CD4-positive, alpha-beta T cell (primary cell): ENCODE measurements at regions not wholly inside any gene's neighbourhood (a gene's known extent, or its start where the extent isn't known, plus 50 kb on each side); places are given as distances from the start of the nearest gene placed in this dataset.

ENCODE experiments used
- ATAC-seq: fragments of 200-7000 bp; cut with Tn5 transposase; one replicate; pipeline ENCODE4 v1.10.0; 2022; ENCODE audit warnings: mild to moderate bottlenecking; ENCODE audit not compliant: poor library complexity
- CTCF ChIA-PET: fragments of 350-600 bp; sonication (Branson Sonifier 250); formaldehyde crosslinking; loops from one replicate; lab custom pipeline; 2021; ENCODE audit warnings: antibody characterized with exemption, inconsistent platforms; lab: Charles Lee
- POLR2A ChIA-PET: fragments of 350-600 bp; sonication (Branson Sonifier 250); formaldehyde crosslinking; loops from one replicate; lab custom pipeline; 2021; ENCODE audit warnings: antibody characterized with exemption, inconsistent platforms; lab: Charles Lee
- DNase-seq, 14 experiments: peaks; one replicate each; pipeline ENCODE4 v3.0.0-alpha.2; 2013 to 2020; ENCODE audit warnings: mixed read lengths in 2 of 14
- H3K27ac ChIP-seq, 2 donors: one replicate each; pipeline versions ENCODE4 v1.5.1 to v1.7.0; 2013; ENCODE audit warnings: low read length in 2 of 2, low read depth in 1 of 2, mild to moderate bottlenecking in 1 of 2
- H3K27me3 ChIP-seq, 2 experiments: 1 replicate in 1 of 2; 2 replicates in 1 of 2; pipeline versions ENCODE4 v1.6.1 to v1.7.0; 2013; ENCODE audit warnings: low read length in 2 of 2, control low read depth in 1 of 2, mild to moderate bottlenecking in 1 of 2, moderate library complexity in 1 of 2; ENCODE audit not compliant: insufficient read depth in 2 of 2, control insufficient read depth in 1 of 2
- H3K36me3 ChIP-seq: one replicate; pipeline ENCODE4 v1.6.1; 2013; ENCODE audit warnings: low read length, control low read depth; ENCODE audit not compliant: insufficient read depth
- H3K4me1 ChIP-seq: one replicate; pipeline ENCODE4 v1.6.1; 2013; ENCODE audit warnings: low read length, control low read depth; ENCODE audit not compliant: insufficient read depth
- H3K4me3 ChIP-seq: one replicate; pipeline ENCODE4 v1.5.1; 2013; ENCODE audit warnings: mild to moderate bottlenecking, low read length, moderate library complexity
- H3K9me3 ChIP-seq, 2 experiments: 1 replicate in 1 of 2; 2 replicates in 1 of 2; pipeline versions ENCODE4 v1.6.1 to v1.7.0; 2013; ENCODE audit warnings: low read length in 2 of 2, mild to moderate bottlenecking in 2 of 2, control low read depth in 1 of 2, moderate library complexity in 1 of 2; ENCODE audit not compliant: control insufficient read depth in 1 of 2, insufficient read depth in 1 of 2
- H3K27ac Mint-ChIP-seq: one replicate; pipeline ENCODE4 v1.8.0; 2020; ENCODE audit warnings: mixed read lengths
- H3K27me3 Mint-ChIP-seq: one replicate; pipeline ENCODE4 v1.8.0; 2021; ENCODE audit warnings: mixed read lengths
- H3K36me3 Mint-ChIP-seq: one replicate; pipeline ENCODE4 v1.8.0; 2021; ENCODE audit warnings: low read depth, mixed read lengths
- H3K4me1 Mint-ChIP-seq: one replicate; pipeline ENCODE4 v1.8.0; 2021; ENCODE audit warnings: low read depth, mixed read lengths
- H3K4me3 Mint-ChIP-seq: one replicate; pipeline ENCODE4 v1.8.0; 2020; ENCODE audit warnings: mild to moderate bottlenecking, mixed read lengths
- H3K9me3 Mint-ChIP-seq: one replicate; pipeline ENCODE4 v1.8.0; 2020; ENCODE audit warnings: mixed read lengths
- CTCF ChIP-seq: fragments of 200-600 bp; IDR thresholded peaks from one replicate; pipeline ENCODE4 v1.8.0; 2022; ENCODE audit warnings: antibody characterized with exemption, mild to moderate bottlenecking
- intact Hi-C, 2 experiments: fragments of 100-400 bp; cut with DNase I in 1 of 2; cut with micrococcal nuclease in 1 of 2; formaldehyde crosslinking; loops; one replicate each; pipeline versions ENCODE4 v1.15.1 to v1.9.0; 2023 to 2025; cut with DNase I, micrococcal nuclease

GRCh38 chr4:64503945-64504675 lies 94.9 kb upstream of the TECRL start:
- Mint-ChIP-seq H3K27me3 (no peaks in the 10 kb centered on the region), H3K27ac (no peak overlapping the region), H3K4me1 (no peaks in the 10 kb centered on the region), H3K4me3 (no peak overlapping the region), H3K36me3 (no peaks in the 10 kb centered on the region), H3K9me3 (peaks cover 9% of the 10 kb centered on the region)
- no peak for DNase-seq
- no peak for TF ChIP-seq CTCF
- ChIA-PET POLR2A (no interaction called here), CTCF (no interaction called here)
- H3K4me3 ChIP-seq, result no peak overlapping the region
- no peaks in the 10 kb centered on the region for H3K9me3 ChIP-seq
- intact Hi-C loops, result no loop called here
- H3K27me3 ChIP-seq, result no peaks in the 10 kb centered on the region
- no peak for ATAC-seq
- H3K36me3 ChIP-seq, result no peaks in the 10 kb centered on the region
- no peak overlapping the region for H3K27ac ChIP-seq
- no peaks in the 10 kb centered on the region for H3K4me1 ChIP-seq

GRCh38 chr4:64503416-64503815 lies 94.2 kb upstream of the TECRL start:
- no peak for DNase-seq
- Mint-ChIP-seq H3K4me3 (no peak overlapping the region), H3K9me3 (peaks cover 9% of the 10 kb centered on the region), H3K36me3 (no peaks in the 10 kb centered on the region), H3K27ac (no peak overlapping the region), H3K27me3 (no peaks in the 10 kb centered on the region), H3K4me1 (no peaks in the 10 kb centered on the region)
- no peak for TF ChIP-seq CTCF
- no peak overlapping the region for H3K4me3 ChIP-seq
- H3K36me3 ChIP-seq, result no peaks in the 10 kb centered on the region
- H3K9me3 ChIP-seq, result no peaks in the 10 kb centered on the region
- H3K27ac ChIP-seq, result no peak overlapping the region
- H3K27me3 ChIP-seq, result no peaks in the 10 kb centered on the region
- intact Hi-C loops, result no loop called here
- no peak for ATAC-seq
- POLR2A ChIA-PET, result no interaction called here
- CTCF ChIA-PET, result no interaction called here
- no peaks in the 10 kb centered on the region for H3K4me1 ChIP-seq

- no peaks in the 10 kb centered on the region for H3K27me3 ChIP-seq
- DNase-seq, result no peak
- Mint-ChIP-seq H3K27me3 (no peaks in the 10 kb centered on the region), H3K9me3 (peaks cover 4% of the 10 kb centered on the region), H3K36me3 (no peaks in the 10 kb centered on the region), H3K27ac (no peak overlapping the region), H3K4me1 (no peaks in the 10 kb centered on the region), H3K4me3 (no peak overlapping the region)
- no peak for TF ChIP-seq CTCF
- no peaks in the 10 kb centered on the region for H3K9me3 ChIP-seq
- intact Hi-C loops, result no loop called here
- H3K4me3 ChIP-seq, result no peak overlapping the region
- ChIA-PET POLR2A (no interaction called here), CTCF (no interaction called here)
- no peak overlapping the region for H3K27ac ChIP-seq
- H3K36me3 ChIP-seq, result no peaks in the 10 kb centered on the region
- H3K4me1 ChIP-seq, result no peaks in the 10 kb centered on the region
- ATAC-seq, result no peak
These were observed 88.2 kb upstream of the TECRL start for GRCh38 chr4:64497491-64497890.
